Limb (tissue), 2 donors: ENCODE measurements at regions not wholly inside any gene's neighbourhood (a gene's known extent, or its start where the extent isn't known, plus 50 kb on each side); places are given as distances from the start of the nearest gene placed in this dataset.
"Not testable (repeated sequence)": the region's sequence is repeated elsewhere in the genome, so short reads cannot be mapped to it uniquely, and the experiment has no call there.

Experiments
- DNase-seq, 2 donors: peaks; one replicate each; pipeline ENCODE4 v3.0.0-alpha.2; 2016; ENCODE audit errors: extremely low spot score in 2 of 2

DNA sequence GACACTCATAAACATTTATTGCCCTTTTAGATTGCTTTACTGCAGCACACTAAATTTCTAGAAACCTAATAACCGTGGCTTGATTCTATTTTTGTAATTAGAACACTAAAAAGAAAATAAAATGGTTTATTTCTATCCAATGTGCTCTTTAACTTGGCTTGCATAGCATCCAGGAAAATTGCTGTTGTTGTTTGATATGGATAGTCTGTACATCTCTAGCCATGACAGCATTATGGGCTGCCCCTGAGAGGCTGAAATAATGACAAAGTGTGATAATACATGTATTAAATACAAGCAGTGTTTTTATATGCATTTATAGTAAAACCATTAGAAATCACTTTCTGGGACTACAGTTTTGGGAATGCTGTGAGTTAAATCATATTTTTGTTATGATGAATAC, 472.5 kb downstream of the EPM2A start:
- DNase-seq: no peak

GRCh38 chr6:145263778-145264211, 471.5 kb downstream of the EPM2A start:
- no peak for DNase-seq

DNA sequence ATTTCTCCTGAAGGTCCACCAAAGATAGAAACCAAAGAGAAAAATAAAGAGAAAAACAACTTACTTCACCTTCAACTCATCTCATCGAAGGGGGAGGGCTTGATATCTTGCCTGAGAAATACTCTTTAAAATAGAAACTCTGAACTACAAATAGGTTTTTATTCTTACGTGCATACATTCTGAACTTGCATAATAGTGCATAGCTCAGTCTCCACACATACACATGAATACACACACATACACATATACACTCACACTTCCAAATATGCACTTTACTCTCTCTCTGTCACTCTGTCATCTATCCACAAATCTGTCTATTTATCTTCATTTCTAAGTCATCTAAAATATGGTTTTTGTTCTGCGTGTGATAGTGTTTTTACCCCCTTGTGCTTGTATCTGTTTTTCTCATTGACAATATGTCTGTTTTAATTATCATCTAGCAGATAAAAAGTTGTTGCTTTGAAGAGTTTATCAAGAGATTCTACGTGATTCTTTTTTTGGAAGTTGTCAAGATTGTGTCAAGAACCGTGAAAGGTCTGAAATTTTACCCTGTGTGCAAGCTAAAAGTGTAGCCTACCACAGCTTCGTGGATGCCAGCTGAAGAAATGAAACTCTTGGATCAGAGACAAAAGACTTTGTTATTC, 468.8 kb downstream of the EPM2A start:
- no peak for DNase-seq

DNA sequence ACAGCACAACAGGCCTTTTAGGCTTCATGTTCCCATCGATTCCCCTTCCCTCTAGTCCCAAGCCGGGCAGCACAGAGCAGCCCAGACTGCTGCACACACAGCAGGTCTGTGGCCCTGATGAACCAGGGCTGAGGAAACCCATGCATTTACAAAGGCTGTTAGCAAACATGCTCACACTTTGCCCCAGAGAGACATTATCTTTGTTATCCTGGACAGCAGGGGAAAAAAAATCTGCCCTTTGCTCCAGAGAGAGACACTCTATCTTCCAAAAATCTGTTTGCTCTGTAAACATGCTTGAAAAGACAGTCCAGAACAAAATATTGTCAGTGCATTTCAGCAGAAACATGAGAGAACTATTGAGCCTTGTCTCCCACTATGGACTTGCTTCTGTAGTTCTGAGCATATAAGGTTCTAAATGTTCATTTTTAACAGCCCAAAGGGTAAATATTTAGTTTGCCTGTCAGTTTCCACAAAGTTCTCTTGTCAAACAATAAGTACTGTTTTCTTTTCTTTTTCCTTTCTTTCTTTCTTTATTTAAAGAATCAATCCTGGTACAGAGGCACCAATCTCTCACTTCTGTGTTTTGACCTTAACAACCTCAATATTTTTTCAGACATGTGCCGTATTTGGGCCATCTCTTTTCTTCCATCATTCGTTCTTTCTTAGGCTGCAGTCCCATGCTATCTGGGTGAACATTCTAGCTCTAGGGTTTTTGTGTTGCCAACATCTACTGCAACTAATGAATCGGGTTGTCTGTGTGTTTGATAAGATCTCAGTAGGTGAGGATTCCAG, 468.0 kb downstream of the EPM2A start:
- no peak for DNase-seq

- DNase-seq: no peak
Observed at GRCh38 chr6:145270464-145270863, 464.9 kb downstream of the EPM2A start.

DNA sequence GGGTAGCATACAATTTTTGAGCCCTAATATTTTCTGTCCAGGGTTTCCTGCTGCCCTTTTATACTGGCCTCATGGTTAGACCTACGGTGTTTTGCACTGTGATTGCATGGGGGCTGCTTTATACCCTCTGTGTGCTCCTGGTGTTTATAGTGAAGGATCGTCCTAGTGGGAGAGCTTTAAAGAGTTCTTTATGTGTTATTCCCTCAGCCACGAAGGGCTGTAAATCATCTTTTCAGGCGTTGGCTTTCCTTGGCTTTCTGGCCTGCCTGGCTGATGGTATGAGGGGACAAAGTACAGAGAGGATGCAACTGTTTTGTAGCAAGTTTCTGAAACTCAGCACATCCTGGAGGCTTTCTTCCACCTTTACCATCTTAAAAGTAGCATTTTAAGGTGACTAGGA, 464.3 kb downstream of the EPM2A start:
- DNase-seq: no peak

GRCh38 chr6:145271577-145271976, 463.7 kb downstream of the EPM2A start:
- DNase-seq: no peak

- DNase-seq: no peak
Observed at GRCh38 chr6:145272246-145272645, 463.1 kb downstream of the EPM2A start.

- no peak for DNase-seq
Observed at GRCh38 chr6:145273136-145273535, 462.2 kb downstream of the EPM2A start.

DNA sequence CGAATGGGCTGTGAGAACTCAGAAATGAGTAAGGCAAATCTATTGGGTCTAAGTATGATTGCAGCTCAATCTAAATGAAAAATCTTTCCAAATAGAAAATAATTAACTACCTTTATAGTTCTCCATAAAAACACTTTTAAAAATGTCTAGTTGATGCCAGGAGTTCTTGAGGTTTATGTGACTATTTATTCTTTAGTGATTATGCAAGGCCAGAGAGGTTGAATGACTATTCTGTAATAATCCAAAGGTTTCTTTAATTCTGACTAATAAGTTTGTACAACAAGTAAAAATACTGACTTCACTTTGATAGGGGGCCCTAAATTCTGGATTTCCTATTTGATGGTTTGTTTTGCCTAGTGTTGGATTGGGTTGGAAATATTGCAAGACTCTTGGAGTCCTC, 461.2 kb downstream of the EPM2A start:
- DNase-seq: no peak

- DNase-seq: no peak
Observed at GRCh38 chr6:145275019-145275418, 460.3 kb downstream of the EPM2A start.

DNA sequence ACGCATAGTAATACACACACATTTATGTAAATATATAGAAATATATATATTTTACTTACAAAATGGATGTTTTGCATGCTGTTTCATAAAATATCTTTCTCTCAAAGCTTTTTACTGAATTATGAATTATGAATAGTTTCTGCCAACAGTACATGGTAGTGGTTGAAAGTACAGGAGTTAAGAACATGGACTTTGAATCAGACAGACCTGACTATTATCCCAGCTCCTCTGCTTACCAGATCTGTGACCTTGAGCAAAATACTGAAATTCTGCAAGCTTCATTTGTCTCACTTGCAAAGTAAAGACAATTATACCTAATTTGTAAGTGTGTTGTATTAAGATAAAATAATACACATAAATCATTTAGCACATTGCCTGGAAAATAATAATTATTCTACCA, 459.5 kb downstream of the EPM2A start:
- DNase-seq: no peak

- DNase-seq: no peak
Observed at GRCh38 chr6:145276756-145277155, 458.6 kb downstream of the EPM2A start.

DNA sequence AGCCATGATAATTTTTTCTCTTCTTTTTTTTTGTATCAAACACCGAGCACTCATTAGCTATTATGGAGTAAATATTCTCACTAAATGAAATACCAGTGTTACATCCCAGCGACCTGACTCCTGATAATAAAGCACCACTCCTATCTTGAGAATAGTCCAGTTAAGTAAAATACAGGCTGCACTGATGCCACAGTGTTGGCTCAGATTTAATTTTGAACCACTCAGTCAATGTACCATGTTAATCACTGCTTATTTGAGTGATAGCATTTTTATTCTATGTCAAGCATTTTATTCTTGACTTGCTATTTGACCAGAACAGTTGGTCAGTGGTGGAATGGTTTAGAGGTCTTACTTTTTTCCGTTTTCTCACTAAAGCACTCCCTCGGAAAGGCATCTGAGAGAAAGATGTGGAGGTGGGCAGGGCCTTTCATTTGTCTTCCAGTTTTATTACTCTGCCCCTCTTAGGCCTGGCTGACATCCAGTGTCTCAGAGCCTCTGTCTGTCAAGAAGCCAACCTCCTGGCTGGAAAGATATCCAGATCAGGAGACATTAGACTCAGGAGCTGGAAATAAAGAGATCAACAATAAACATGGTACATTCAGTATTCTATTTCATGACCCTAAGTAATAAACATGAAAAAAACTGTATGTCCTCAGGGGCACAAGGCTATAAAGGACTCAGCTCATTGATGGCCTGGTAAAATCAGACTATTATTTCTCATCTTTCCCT, 457.8 kb downstream of the EPM2A start:
- no peak for DNase-seq

DNA sequence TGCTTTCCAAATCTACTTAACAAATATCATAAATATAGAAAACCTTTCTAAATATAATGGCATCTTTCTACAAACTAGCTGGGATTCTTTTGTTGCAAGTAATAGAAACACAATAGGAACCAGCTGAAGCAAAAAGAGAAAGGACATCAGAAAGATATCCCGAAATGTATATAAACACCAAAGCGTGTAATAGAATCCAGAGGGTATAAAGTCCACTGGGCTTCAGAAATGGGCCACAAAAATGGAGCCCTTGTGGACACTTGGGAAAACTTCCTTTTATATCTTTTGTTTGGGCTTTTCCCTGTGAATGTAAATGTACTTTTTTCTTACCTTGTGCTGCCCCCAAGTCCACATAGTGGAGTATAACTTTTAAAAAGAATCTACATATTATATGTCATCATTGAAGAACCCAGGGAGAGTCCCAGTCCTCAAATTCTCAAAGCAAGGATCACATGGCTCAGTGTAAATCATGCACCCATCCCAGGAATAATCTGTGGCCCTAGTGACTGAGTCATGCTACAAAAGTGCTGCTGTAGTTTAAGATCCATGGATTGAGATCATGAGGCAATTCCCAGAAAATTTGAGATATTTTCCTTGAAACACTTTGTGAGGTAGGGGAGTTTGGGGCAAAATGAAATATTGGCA, 457.0 kb downstream of the EPM2A start:
- no peak for DNase-seq

GRCh38 chr6:145279551-145279950, 455.8 kb downstream of the EPM2A start:
- DNase-seq: no peak

- no peak for DNase-seq
Observed at GRCh38 chr6:145279993-145280392, 455.3 kb downstream of the EPM2A start.

DNA sequence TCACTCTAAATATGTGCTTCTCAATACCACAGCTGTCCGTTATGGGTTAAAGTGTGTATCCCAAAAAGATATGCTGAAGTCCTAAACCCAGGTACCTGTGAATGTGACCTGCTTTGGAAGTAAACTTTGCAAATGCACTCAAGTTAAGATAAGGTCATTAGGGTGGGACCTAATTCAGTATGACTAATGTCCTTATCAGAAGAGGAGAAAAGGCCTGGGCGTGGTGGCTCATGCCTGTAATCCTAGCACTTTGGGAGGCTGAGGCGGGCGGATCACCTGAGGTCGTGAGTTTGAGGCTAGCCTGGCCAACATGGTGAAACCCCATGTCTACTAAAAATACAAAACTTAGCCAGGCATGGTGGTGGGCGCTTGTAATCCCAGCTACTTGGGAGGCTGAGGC, 452.1 kb downstream of the EPM2A start:
- not testable (repeated sequence) for DNase-seq

DNA sequence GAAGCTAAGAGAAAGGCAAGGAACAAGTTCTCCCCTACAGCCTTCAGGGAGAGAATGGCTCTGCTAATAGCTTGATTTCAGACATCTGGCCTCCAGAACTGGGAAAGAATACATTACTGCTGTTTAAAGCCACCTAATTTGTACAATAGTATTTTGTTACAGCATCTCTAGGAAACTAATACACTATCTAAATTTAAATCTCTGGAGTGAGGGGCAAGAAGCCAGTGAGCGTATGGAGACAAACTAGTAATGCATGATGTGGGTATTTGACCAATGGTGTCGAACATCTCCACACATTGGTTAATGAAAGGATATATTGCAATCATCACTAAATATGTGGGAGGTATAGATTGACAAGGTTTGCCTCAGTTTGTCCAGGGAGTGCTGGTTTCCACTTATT, 451.5 kb downstream of the EPM2A start:
- DNase-seq: no peak

GRCh38 chr6:145286916-145287315, 448.4 kb downstream of the EPM2A start:
- no peak for DNase-seq

DNA sequence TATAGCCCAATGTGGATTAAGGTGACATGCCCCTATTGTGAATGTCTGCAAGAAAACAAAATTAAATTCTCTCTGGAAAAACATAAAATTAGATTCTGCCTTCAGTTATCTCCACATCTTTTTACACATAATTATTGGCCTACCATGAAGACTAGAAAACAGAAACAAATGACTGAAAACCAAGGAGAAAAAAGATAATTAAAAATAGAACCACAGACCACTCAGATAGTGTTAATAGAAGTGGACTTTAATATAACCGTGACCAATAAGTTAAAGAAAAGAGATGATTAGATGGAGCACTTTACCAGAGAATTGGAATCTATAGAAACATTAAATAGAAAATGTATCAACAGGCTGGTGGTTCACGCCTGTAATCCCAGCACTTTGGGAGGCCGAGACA, 445.7 kb downstream of the EPM2A start:
- DNase-seq: no peak

DNA sequence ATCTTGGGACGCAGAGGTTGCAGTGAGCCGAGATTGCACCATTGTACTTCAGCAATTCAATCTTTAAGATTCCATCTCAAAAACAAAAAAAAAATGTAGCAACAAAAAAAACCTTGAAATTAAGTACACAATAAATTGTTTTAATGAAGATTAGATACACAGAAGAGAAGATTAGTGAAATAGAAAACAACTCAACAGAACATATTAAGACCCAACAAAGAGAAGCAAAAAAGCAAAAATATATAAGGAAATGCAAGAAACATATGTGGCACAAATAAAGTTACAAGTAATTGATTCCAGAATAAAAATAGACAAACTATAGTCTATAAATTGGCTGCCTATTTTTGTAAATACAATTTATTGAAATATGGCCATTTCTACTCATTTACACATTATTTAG, 445.2 kb downstream of the EPM2A start:
- no peak for DNase-seq
